Trophoblast cell (in vitro differentiated cells and primary cell): ENCODE measurements at regions not wholly inside any gene's neighbourhood (a gene's known extent, or its start where the extent isn't known, plus 50 kb on each side); places are given as distances from the start of the nearest gene placed in this dataset.

Experiments
- DNase-seq, 2 donors: peaks; one replicate each; pipeline ENCODE4 v3.0.0-alpha.2; 2016
- H2AFZ ChIP-seq: 2 replicates; pipeline ENCODE4 v1.6.1; 2013; ENCODE audit warnings: low read length, moderate library complexity, mild to moderate bottlenecking; ENCODE audit not compliant: insufficient read depth, poor library complexity
- H2AK5ac ChIP-seq: 2 replicates; pipeline ENCODE4 v1.6.1; 2013; ENCODE audit warnings: mild to moderate bottlenecking, low read length
- H2BK120ac ChIP-seq: 2 replicates; pipeline ENCODE4 v1.6.1; 2013; ENCODE audit warnings: low read length, mild to moderate bottlenecking, moderate library complexity; ENCODE audit not compliant: insufficient read depth, poor library complexity
- H2BK12ac ChIP-seq: 2 replicates; pipeline ENCODE4 v1.6.1; 2013; ENCODE audit warnings: mild to moderate bottlenecking, low read length, moderate library complexity
- H2BK5ac ChIP-seq: 2 replicates; pipeline ENCODE4 v1.6.1; 2013; ENCODE audit warnings: low read length, low read depth, moderate library complexity, mild to moderate bottlenecking; ENCODE audit not compliant: poor library complexity
- H3K14ac ChIP-seq: 2 replicates; pipeline ENCODE4 v1.6.1; 2013; ENCODE audit warnings: mild to moderate bottlenecking, low read length
- H3K18ac ChIP-seq: 2 replicates; pipeline ENCODE4 v1.6.1; 2013; ENCODE audit warnings: mild to moderate bottlenecking, low read length
- H3K23ac ChIP-seq: 2 replicates; pipeline ENCODE4 v1.6.1; 2013; ENCODE audit warnings: low read length
- H3K27ac ChIP-seq: 2 replicates; pipeline ENCODE4 v1.5.1; 2013; ENCODE audit warnings: low read depth, mild to moderate bottlenecking, inconsistent platforms, low read length, moderate library complexity
- H3K27me3 ChIP-seq: 2 replicates; pipeline ENCODE4 v1.6.1; 2013; ENCODE audit warnings: inconsistent platforms, mild to moderate bottlenecking, low read length, moderate library complexity; ENCODE audit not compliant: insufficient read depth
- H3K36me3 ChIP-seq, 2 experiments: 1 replicate in 1 of 2; 2 replicates in 1 of 2; pipeline ENCODE4 v1.6.1; 2013; ENCODE audit warnings: low read length in 2 of 2, mild to moderate bottlenecking in 2 of 2, moderate library complexity in 1 of 2; ENCODE audit not compliant: insufficient read depth in 2 of 2, control insufficient read depth in 1 of 2
- H3K4ac ChIP-seq: 2 replicates; pipeline ENCODE4 v1.6.1; 2013; ENCODE audit warnings: low read depth, mild to moderate bottlenecking, low read length, moderate library complexity
- H3K4me1 ChIP-seq, 2 experiments: 1 replicate in 1 of 2; 2 replicates in 1 of 2; pipeline ENCODE4 v1.6.1; 2013; ENCODE audit warnings: low read length in 2 of 2, mild to moderate bottlenecking in 2 of 2, moderate library complexity in 1 of 2; ENCODE audit not compliant: insufficient read depth in 2 of 2, control insufficient read depth in 1 of 2
- H3K4me2 ChIP-seq: 2 replicates; pipeline ENCODE4 v1.6.1; 2013; ENCODE audit warnings: inconsistent platforms, mild to moderate bottlenecking, low read length, moderate library complexity
- H3K4me3 ChIP-seq: 2 replicates; pipeline ENCODE4 v1.5.1; 2013; ENCODE audit warnings: mild to moderate bottlenecking, low read depth, low read length, inconsistent platforms
- H3K79me1 ChIP-seq: one replicate; pipeline ENCODE4 v1.6.1; 2013; ENCODE audit warnings: low read length
- H3K79me2 ChIP-seq: 2 replicates; pipeline ENCODE4 v1.6.1; 2013; ENCODE audit warnings: low read length, mild to moderate bottlenecking; ENCODE audit not compliant: control insufficient read depth, insufficient read depth, poor library complexity
- H3K9ac ChIP-seq: 2 replicates; pipeline ENCODE4 v1.6.1; 2013; ENCODE audit warnings: mild to moderate bottlenecking, low read length
- H3K9me3 ChIP-seq: 2 replicates; pipeline ENCODE4 v1.6.1; 2013; ENCODE audit warnings: low read depth, mild to moderate bottlenecking, control low read depth, inconsistent platforms, low read length; ENCODE audit not compliant: insufficient read depth
- H4K12ac ChIP-seq: 2 replicates; pipeline ENCODE4 v1.6.1; 2013; ENCODE audit warnings: low read depth, mild to moderate bottlenecking, low read length, moderate library complexity
- H4K8ac ChIP-seq: 2 replicates; pipeline ENCODE4 v1.6.1; 2013; ENCODE audit warnings: low read depth, mild to moderate bottlenecking, low read length, moderate library complexity
- H4K91ac ChIP-seq: one replicate; pipeline ENCODE4 v1.6.1; 2013; ENCODE audit warnings: low read depth, mild to moderate bottlenecking, low read length, moderate library complexity
- WGBS: extraction: QIAGEN DNeasy Blood & Tissue Kit; methylation state at CpG from one replicate; pipeline ENCODE4 v1.1.7; 2013; ENCODE audit warnings: missing lambda C conversion rate; ENCODE audit not compliant: insufficient read length, insufficient coverage; ENCODE audit errors: extremely low coverage; 5-methylcytosine and 5-hydroxymethylcytosine counted together

GRCh38 chr13:108470921-108471320 lies 158.5 kb upstream of the MYO16 start:
- Histone ChIP-seq H3K4me3 (no peak overlapping the region), H3K79me2 (no peaks in the 10 kb centered on the region), H2BK12ac (no peak overlapping the region), H3K23ac (no peak overlapping the region), H2AFZ (no peak overlapping the region), H3K4me2 (no peak overlapping the region), H4K91ac (no peak overlapping the region), H3K4ac (no peak overlapping the region), H2BK120ac (no peak overlapping the region), H2AK5ac (no peak overlapping the region), H3K18ac (no peak overlapping the region), H4K8ac (no peak overlapping the region), H3K14ac (no peak overlapping the region), H3K79me1 (no peaks in the 10 kb centered on the region), H3K4me1 (no peaks in the 10 kb centered on the region), H3K27me3 (no peaks in the 10 kb centered on the region), H2BK5ac (no peak overlapping the region), H3K27ac (no peak overlapping the region), H3K36me3 (no peaks in the 10 kb centered on the region), H3K9me3 (peaks cover 3% of the 10 kb centered on the region), H4K12ac (no peak overlapping the region), H3K9ac (no peak overlapping the region)
- no CpG with 5 or more reads among the region's 5 CpGs for WGBS
- DNase-seq: no peak

- H3K9me3 ChIP-seq: peaks cover 3% of the 10 kb centered on the region
- no peaks in the 10 kb centered on the region for H3K4me1 ChIP-seq
- no peak overlapping the region for H2BK120ac ChIP-seq
- no peak overlapping the region for H2BK5ac ChIP-seq
- no peaks in the 10 kb centered on the region for H3K79me1 ChIP-seq
- DNase-seq: no peak
- H3K36me3 ChIP-seq: no peaks in the 10 kb centered on the region
- H3K9ac ChIP-seq: no peak overlapping the region
- no peak overlapping the region for H3K27ac ChIP-seq
- H4K91ac ChIP-seq: no peak overlapping the region
- H3K4ac ChIP-seq: no peak overlapping the region
- H4K8ac ChIP-seq: no peak overlapping the region
- no peak overlapping the region for H3K14ac ChIP-seq
- no peak overlapping the region for H3K4me2 ChIP-seq
- no peaks in the 10 kb centered on the region for H3K27me3 ChIP-seq
- no peak overlapping the region for H3K23ac ChIP-seq
- no peak overlapping the region for H2BK12ac ChIP-seq
- H3K4me3 ChIP-seq: no peak overlapping the region
- H3K79me2 ChIP-seq: no peaks in the 10 kb centered on the region
- H2AK5ac ChIP-seq: no peak overlapping the region
- no CpG with 5 or more reads among the region's 2 CpGs for WGBS
- no peak overlapping the region for H4K12ac ChIP-seq
- no peak overlapping the region for H2AFZ ChIP-seq
- no peak overlapping the region for H3K18ac ChIP-seq
Measured at GRCh38 chr13:108475181-108475580, 154.2 kb upstream of the MYO16 start.

- Histone ChIP-seq H3K27ac (no peak overlapping the region), H3K79me2 (no peaks in the 10 kb centered on the region), H2AFZ (no peak overlapping the region), H2AK5ac (no peak overlapping the region), H4K91ac (no peak overlapping the region), H2BK120ac (no peak overlapping the region), H3K36me3 (no peaks in the 10 kb centered on the region), H3K4me3 (no peak overlapping the region), H4K12ac (no peak overlapping the region), H3K27me3 (no peaks in the 10 kb centered on the region), H3K4me2 (no peak overlapping the region), H3K9ac (no peak overlapping the region), H3K14ac (no peak overlapping the region), H3K23ac (no peak overlapping the region), H3K79me1 (no peaks in the 10 kb centered on the region), H3K4me1 (no peaks in the 10 kb centered on the region), H3K18ac (no peak overlapping the region), H2BK12ac (no peak overlapping the region), H2BK5ac (no peak overlapping the region), H3K4ac (no peak overlapping the region), H3K9me3 (no peaks in the 10 kb centered on the region), H4K8ac (no peak overlapping the region)
- no peak for DNase-seq
- WGBS: no CpG with 5 or more reads among the region's 4 CpGs
Measured at GRCh38 chr13:108477376-108477775, 152.0 kb upstream of the MYO16 start.

GRCh38 chr13:108478179-108478578 lies 151.2 kb upstream of the MYO16 start:
- Histone ChIP-seq H3K18ac (no peak overlapping the region), H2BK5ac (no peak overlapping the region), H2AK5ac (no peak overlapping the region), H3K23ac (no peak overlapping the region), H3K9me3 (no peaks in the 10 kb centered on the region), H3K14ac (no peak overlapping the region), H3K4ac (no peak overlapping the region), H3K79me1 (no peaks in the 10 kb centered on the region), H4K8ac (no peak overlapping the region), H3K4me3 (no peak overlapping the region), H3K36me3 (no peaks in the 10 kb centered on the region), H4K91ac (no peak overlapping the region), H3K4me2 (no peak overlapping the region), H3K4me1 (no peaks in the 10 kb centered on the region), H2AFZ (no peak overlapping the region), H2BK12ac (no peak overlapping the region), H2BK120ac (no peak overlapping the region), H4K12ac (no peak overlapping the region), H3K27me3 (no peaks in the 10 kb centered on the region), H3K27ac (no peak overlapping the region), H3K79me2 (no peaks in the 10 kb centered on the region), H3K9ac (no peak overlapping the region)
- WGBS: no CpG with 5 or more reads among the region's 1 CpG
- no peak for DNase-seq
